ENCODE measurements at regions not wholly inside any gene's neighbourhood (a gene's known extent, or its start where the extent isn't known, plus 50 kb on each side); places are given as distances from the start of the nearest gene placed in this dataset.

- H3K4me3 ChIP-seq = no peak overlapping the region
- no peak for TF ChIP-seq POLR2A (IDR thresholded peaks at IDR 0.05)
- peak; percentile 82 for TF ChIP-seq POLR2AphosphoS5 (IDR thresholded peaks at IDR 0.05)
- intact Hi-C loops (cut with DNase I) = no loop called here
- H3K9me3 ChIP-seq = no peaks in the 10 kb centered on the region
- DNase-seq (ENCODE audit: low spot score) = peak; percentile 10
- H3K27ac ChIP-seq = no peak overlapping the region
- 87% methylated on average over 1 of the region's 1 CpG for WGBS
- no peaks in the 10 kb centered on the region for H3K4me1 ChIP-seq (replicated peaks)
- H3K36me3 ChIP-seq = no peaks in the 10 kb centered on the region
- H3K27me3 ChIP-seq (replicated peaks; ENCODE audit: insufficient read depth) = no peaks in the 10 kb centered on the region
These were observed 293.8 kb upstream of the USP25 start for GRCh38 chr21:15436031-15436430.

DNA sequence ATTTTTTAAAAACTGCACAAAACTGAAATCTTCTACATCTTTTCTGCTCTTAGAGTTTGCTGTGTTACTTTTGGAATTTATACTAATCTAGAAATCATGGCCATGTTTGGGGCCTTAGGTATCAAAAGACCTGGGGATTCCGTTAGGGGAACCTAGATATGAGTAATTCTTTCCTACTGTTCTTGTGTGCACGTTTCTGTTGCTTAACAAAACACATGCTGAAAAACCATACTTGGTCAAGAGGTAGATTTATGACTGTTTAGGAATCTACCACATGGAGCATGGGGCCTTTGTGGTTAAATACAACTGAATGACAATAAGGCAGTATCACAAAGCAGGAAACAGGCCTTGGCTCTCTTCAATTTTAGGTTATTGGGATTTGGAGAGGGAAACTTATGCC, 291.9 kb upstream of the USP25 start:
- no peaks in the 10 kb centered on the region for H3K4me1 ChIP-seq (replicated peaks)
- H3K27ac ChIP-seq = no peak overlapping the region
- no peaks in the 10 kb centered on the region for H3K27me3 ChIP-seq (replicated peaks; ENCODE audit: insufficient read depth)
- H3K36me3 ChIP-seq = no peaks in the 10 kb centered on the region
- no peak for TF ChIP-seq POLR2A (IDR thresholded peaks at IDR 0.05)
- TF ChIP-seq POLR2AphosphoS5 (IDR thresholded peaks at IDR 0.05) = no peak
- TF ChIP-seq CTCF (IDR thresholded peaks at IDR 0.05) = no peak
- DNase-seq (ENCODE audit: low spot score) = no peak
- intact Hi-C loops (cut with DNase I) = no loop called here
- H3K9me3 ChIP-seq = no peaks in the 10 kb centered on the region
- H3K4me3 ChIP-seq = no peak overlapping the region
- WGBS = 24% methylated on average over 2 of the region's 2 CpGs

- WGBS = 77% methylated on average over 1 of the region's 1 CpG
- no peaks in the 10 kb centered on the region for H3K9me3 ChIP-seq
- intact Hi-C loops (cut with DNase I) = no loop called here
- no peaks in the 10 kb centered on the region for H3K36me3 ChIP-seq
- no peaks in the 10 kb centered on the region for H3K27me3 ChIP-seq (replicated peaks; ENCODE audit: insufficient read depth)
- TF ChIP-seq POLR2AphosphoS5 (IDR thresholded peaks at IDR 0.05) = no peak
- no peak for TF ChIP-seq POLR2A (IDR thresholded peaks at IDR 0.05)
- no peak for TF ChIP-seq CTCF (IDR thresholded peaks at IDR 0.05)
- no peak for DNase-seq (ENCODE audit: low spot score)
- H3K4me1 ChIP-seq (replicated peaks) = no peaks in the 10 kb centered on the region
- no peak overlapping the region for H3K27ac ChIP-seq
- H3K4me3 ChIP-seq = no peak overlapping the region
These were observed 290.1 kb upstream of the USP25 start for GRCh38 chr21:15439726-15440125.

DNA sequence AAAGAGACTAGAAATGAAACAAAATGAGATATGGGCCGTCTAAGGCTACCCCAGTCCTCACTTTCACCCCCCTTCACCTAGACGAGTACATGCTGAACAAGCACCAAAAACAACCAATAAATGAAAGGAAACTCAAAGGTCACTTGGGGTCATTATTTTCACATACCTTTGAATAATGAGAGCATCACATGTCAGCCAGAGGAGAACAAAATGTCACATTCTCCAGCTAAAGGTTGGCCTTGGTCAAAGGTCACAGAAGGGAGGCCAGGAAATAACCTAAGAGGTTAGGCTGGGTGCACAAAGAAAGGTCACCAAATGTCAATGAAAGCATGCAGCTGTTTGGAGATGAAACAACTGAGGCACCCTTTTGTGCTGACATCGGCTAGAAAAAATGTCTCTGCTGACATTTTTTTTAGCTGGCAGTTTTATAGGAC, 288.7 kb upstream of the USP25 start:
- no peaks in the 10 kb centered on the region for H3K36me3 ChIP-seq
- TF ChIP-seq CTCF (IDR thresholded peaks at IDR 0.05) = no peak
- TF ChIP-seq POLR2AphosphoS5 (IDR thresholded peaks at IDR 0.05) = no peak
- no peak for TF ChIP-seq POLR2A (IDR thresholded peaks at IDR 0.05)
- no peak overlapping the region for H3K4me3 ChIP-seq
- intact Hi-C loops (cut with DNase I) = no loop called here
- H3K9me3 ChIP-seq = no peaks in the 10 kb centered on the region
- H3K27me3 ChIP-seq (replicated peaks; ENCODE audit: insufficient read depth) = no peaks in the 10 kb centered on the region
- no peaks in the 10 kb centered on the region for H3K4me1 ChIP-seq (replicated peaks)
- WGBS = 59% methylated on average over 3 of the region's 3 CpGs
- H3K27ac ChIP-seq = no peak overlapping the region
- no peak for DNase-seq (ENCODE audit: low spot score)

GRCh38 chr21:15441992-15442391, 287.8 kb upstream of the USP25 start:
- intact Hi-C loops (cut with DNase I) = no loop called here
- no peak for DNase-seq (ENCODE audit: low spot score)
- H3K27ac ChIP-seq = no peak overlapping the region

More at GRCh38 chr21:15441992-15442391, 287.8 kb upstream of the USP25 start:
- no peaks in the 10 kb centered on the region for H3K9me3 ChIP-seq
- no peaks in the 10 kb centered on the region for H3K27me3 ChIP-seq (replicated peaks; ENCODE audit: insufficient read depth)
- TF ChIP-seq CTCF (IDR thresholded peaks at IDR 0.05) (no peak), POLR2AphosphoS5 (IDR thresholded peaks at IDR 0.05) (no peak), POLR2A (IDR thresholded peaks at IDR 0.05) (no peak)
- H3K4me3 ChIP-seq = no peak overlapping the region
- no peaks in the 10 kb centered on the region for H3K4me1 ChIP-seq (replicated peaks)
- H3K36me3 ChIP-seq = no peaks in the 10 kb centered on the region

All from prostate gland (tissue), 2 donors.